Suppressor macrophage treated with lipopolysaccharide for 1 hour (primary cell): ENCODE measurements at regions not wholly inside any gene's neighbourhood (a gene's known extent, or its start where the extent isn't known, plus 50 kb on each side); places are given as distances from the start of the nearest gene placed in this dataset.
A peak's percentile ranks its signal among the peaks of the same experiment; 100 is the strongest.

Experiments
- DNase-seq, 3 donors: peaks; one replicate each; pipeline ENCODE4 v3.0.0-alpha.2; 2020 to 2022

- peak in 1 of 3 donors; percentile 12 for DNase-seq
These were observed 847.7 kb upstream of the RBFOX1 start for GRCh38 chr16:6484935-6485334.

GRCh38 chr16:6484081-6484480 lies 848.6 kb upstream of the RBFOX1 start:
- no peak for DNase-seq

DNA sequence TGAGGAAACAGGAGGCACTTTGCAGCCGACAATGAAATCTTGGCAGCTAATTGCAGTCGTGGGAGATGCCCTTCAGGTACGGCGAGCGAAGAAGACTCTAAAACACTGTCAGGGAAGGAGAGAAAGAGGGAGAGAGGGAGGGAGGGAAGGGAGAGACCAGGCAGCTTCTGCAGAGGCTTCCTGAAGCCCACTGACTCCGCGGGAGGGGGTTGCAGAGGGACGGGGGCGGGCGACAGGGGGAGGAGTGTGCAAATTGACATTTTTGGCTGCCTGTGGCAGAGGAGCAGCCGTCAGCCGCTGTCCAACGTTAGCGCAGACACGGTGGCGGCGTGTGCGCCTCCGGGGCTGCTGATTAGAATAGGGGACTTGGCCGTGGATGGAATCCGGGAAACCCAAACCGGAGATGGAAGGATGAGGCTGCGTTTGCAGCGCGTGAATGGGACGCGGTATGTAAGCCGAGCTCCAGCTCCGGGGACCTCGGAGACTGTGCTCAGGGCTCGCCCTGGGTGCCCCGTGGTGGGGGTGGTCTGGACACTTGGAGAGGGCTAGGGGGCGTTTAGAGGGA lies 849.1 kb upstream of the RBFOX1 start:
- no peak for DNase-seq

DNA sequence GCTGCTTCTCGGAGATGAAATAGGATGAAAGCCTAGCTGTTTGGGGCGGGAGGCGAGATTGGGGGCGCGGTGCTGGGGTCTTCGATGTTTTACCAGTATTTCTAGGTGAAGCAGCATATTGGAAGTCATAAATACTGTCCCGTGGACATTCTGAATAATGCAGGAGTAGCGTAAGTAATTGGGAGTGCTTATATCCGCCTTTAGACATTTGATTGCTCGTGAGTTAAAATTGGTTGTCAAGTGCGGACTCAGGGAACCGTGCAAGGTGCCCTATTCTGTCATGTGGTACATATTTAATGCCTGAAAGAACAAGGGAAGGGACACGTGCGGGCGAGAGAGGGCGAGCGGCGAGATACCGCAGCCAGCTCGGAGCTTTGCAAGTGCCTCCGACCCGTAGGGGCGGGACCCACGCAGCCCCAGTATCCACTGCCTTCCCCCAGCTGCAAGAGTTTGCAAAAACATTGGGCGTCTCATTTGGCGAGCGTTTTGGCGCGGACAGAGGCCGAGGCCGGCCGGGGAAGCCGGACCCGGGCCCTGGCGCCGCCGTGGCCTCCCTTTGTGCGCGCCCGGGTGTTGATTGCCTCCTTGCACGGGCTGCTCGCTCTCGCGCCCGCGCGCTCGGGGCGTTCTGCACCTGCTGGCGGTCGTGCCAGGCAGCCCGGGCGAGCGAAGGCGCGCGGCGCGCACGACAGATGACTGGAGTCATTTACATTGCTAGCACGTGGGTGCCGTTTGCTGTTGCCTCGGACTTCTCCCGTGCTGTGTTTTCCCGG lies 849.8 kb upstream of the RBFOX1 start:
- no peak for DNase-seq

DNA sequence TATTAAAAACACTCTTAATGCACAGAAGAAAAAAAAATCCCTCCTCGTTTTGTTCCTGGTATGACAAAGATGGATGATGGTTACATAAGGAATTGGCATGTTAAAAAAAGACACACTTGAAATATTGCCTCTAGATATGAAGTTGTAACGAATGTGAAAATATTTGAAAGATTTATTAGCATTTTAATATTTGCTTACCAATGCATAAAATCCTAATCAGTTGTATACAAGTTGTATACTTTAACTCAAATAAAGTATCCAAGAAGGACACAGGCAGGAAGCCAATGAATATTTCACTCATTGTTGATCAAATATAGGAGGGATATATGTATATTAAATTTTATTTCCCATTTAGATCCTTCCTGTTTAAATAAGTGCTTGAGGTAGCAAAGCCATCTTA lies 850.8 kb upstream of the RBFOX1 start:
- no peak for DNase-seq

- no peak for DNase-seq
These were observed 878.9 kb upstream of the RBFOX1 start for GRCh38 chr16:6453742-6454141.

GRCh38 chr16:6447021-6447790 lies 885.4 kb upstream of the RBFOX1 start:
- DNase-seq, result no peak

DNA sequence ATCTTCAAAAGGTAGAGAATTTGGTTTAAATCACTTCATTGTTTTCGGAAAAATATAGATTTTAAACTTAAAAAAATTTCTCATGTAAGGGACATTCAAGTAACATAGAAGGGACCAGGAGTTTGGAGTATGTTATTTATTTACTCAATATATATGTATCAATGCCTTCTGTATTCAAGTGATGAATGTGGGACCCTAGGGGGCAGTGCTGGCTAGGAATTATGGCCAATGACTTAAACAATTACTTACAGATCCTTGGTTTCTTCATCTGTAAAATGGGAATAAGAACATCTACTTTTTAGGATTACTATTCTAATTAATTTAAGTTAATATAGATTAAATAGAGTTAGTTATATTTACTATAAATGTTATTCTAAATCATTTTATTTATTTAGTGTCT lies 886.3 kb upstream of the RBFOX1 start:
- no peak for DNase-seq

- DNase-seq, result no peak
These were observed 893.5 kb upstream of the RBFOX1 start for GRCh38 chr16:6439129-6439528.

- no peak for DNase-seq
These were observed 903.8 kb upstream of the RBFOX1 start for GRCh38 chr16:6428861-6429260.

DNA sequence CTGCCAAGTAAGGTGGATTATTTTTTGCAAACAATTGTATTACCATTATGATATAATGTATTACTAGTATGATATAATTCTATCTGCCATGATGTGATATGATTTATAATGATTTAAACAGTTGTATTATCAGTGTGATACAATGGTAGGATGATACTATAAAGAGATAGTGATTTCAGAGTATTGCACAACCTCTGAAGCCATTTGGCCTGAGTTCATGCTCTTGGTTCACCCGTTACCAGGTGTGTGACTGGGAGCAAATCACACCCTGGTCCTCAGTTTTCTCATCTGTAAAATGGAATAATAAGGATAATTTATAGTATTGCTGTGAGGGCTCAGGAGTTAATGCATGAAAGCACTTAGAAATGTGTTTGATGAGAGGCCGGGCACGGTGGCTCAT lies 905.0 kb upstream of the RBFOX1 start:
- no peak for DNase-seq

- no peak for DNase-seq
These were observed 925.0 kb upstream of the RBFOX1 start for GRCh38 chr16:6407596-6407995.

- no peak for DNase-seq
These were observed 926.6 kb upstream of the RBFOX1 start for GRCh38 chr16:6406028-6406427.

DNA sequence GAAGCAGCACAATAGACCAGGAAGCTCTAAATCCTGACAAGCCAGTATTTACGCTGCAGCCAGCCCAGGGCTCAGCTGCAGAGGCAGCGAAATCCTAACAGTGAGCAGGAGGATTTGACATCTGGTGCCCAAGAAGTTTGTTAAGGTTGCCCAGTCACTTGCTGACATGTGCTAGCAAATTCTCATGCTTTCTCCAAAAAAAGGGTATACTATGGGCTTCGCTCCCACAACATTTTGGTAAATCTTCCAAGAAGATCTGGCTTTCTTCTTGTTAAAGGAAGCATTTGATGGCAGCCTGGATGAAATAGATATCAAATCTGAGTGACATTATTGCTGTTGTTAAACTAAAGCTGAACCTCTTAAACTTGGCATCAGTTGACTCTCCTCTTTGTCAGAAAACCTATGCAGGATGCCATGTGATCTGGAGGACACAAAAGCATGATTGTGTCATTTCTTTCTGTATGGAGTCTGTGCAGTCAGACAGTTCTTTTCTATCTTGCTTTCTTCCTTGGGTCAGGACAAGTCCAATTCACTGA lies 949.7 kb upstream of the RBFOX1 start:
- no peak for DNase-seq

DNA sequence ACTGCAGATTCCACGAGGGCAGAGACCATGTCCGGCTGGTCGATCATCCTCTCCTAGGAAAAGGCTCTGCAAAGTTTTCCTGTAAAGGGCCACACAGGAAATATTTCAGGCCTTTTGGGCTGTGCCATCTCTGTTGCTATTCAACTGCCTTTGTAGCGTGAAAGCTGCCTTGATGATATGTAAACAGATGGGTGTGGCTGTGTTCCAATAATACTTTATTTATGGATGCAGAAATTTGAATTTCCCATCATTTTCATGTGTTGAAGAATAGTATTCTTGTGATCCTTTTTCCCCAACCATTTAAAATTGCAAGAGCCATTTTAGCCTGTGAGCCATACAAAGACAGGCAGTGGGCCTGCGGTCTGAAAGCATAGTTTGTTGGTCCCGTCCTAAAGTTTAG lies 950.7 kb upstream of the RBFOX1 start:
- no peak for DNase-seq

- DNase-seq, result no peak
These were observed 954.7 kb upstream of the RBFOX1 start for GRCh38 chr16:6377956-6378355.

GRCh38 chr16:6375465-6376075 lies 957.1 kb upstream of the RBFOX1 start:
- DNase-seq, result no peak

GRCh38 chr16:6374821-6375220 lies 957.8 kb upstream of the RBFOX1 start:
- no peak for DNase-seq

DNA sequence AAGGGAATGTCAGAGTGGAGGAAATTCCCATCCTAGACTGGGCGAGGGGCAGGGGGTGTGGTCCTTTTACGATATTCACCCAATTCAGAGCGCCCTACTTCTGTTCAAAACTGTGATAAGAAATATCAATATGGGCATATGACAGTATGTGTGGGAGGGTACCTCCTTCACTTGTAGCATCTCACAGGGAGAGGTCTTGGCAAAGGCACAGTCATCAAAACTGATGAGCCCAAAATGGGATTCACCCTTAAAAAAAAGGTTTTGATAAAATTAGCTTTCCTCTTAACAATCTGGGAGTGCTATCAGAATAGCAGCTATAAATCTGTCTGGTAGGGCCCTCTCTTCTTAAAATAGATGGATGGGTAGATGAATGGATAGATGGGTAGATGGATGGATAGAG lies 967.8 kb upstream of the RBFOX1 start:
- DNase-seq, result no peak

GRCh38 chr16:6363896-6364607 lies 968.6 kb upstream of the RBFOX1 start:
- no peak for DNase-seq

- no peak for DNase-seq
These were observed 969.2 kb upstream of the RBFOX1 start for GRCh38 chr16:6363396-6363795.

GRCh38 chr16:6362321-6362720 lies 970.3 kb upstream of the RBFOX1 start:
- no peak for DNase-seq

DNA sequence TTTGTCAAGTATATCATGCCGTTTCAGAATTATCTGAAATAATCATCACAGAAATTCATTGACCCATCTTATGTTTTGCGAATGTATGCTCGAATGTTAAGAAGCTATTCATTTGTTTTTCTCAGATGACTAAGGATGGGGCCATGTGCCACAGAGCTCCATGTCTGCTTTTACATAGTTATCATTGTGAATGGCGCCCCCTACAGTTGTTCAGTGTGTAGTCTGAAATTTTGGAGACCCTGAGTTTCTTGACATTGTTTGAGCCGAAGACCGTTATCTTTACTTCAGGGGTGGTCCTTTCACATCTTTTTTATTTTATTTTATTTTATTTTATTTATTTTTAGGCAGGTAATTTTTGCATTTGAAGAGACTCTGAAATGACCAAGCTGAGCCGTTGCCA lies 972.0 kb upstream of the RBFOX1 start:
- no peak for DNase-seq
